Osteoblast (primary cell): ENCODE measurements at regions not wholly inside any gene's neighbourhood (a gene's known extent, or its start where the extent isn't known, plus 50 kb on each side); places are given as distances from the start of the nearest gene placed in this dataset.

Experiments
- DNase-seq: peaks from one replicate; pipeline ENCODE4 v3.0.0; 2011; ENCODE audit warnings: low spot score, mixed read lengths; ENCODE audit not compliant: insufficient read length; ENCODE audit errors: missing footprints
- H2AFZ ChIP-seq: 2 replicates; pipeline ENCODE4 v1.6.0; 2011; ENCODE audit warnings: mild to moderate bottlenecking, low read length
- H3K27ac ChIP-seq: 2 replicates; pipeline ENCODE4 v1.5.1; 2011; ENCODE audit warnings: mild to moderate bottlenecking, low read depth, low read length, moderate library complexity
- H3K27me3 ChIP-seq: 2 replicates; pipeline ENCODE4 v1.6.0; 2012; ENCODE audit warnings: mild to moderate bottlenecking, control low read depth, inconsistent platforms, low read length, moderate library complexity; ENCODE audit not compliant: insufficient read depth
- H3K36me3 ChIP-seq: 2 replicates; pipeline ENCODE4 v1.5.1; 2011; ENCODE audit warnings: mild to moderate bottlenecking, low read length, control low read depth, moderate library complexity; ENCODE audit not compliant: insufficient read depth
- H3K4me1 ChIP-seq: 2 replicates; pipeline ENCODE4 v1.5.1; 2011; ENCODE audit warnings: mild to moderate bottlenecking, low read length, control low read depth, moderate library complexity; ENCODE audit not compliant: insufficient read depth
- H3K4me2 ChIP-seq: 2 replicates; pipeline ENCODE4 v1.6.0; 2011; ENCODE audit warnings: mild to moderate bottlenecking, low read length; ENCODE audit not compliant: insufficient read depth
- H3K4me3 ChIP-seq: fragments of 200-600 bp; sonication (generic); 3 replicates; pipeline ENCODE4 v1.5.1; 2012; ENCODE audit warnings: mild to moderate bottlenecking, low read length, inconsistent platforms; ENCODE audit not compliant: insufficient read depth
- H3K79me2 ChIP-seq: 2 replicates; pipeline ENCODE4 v1.6.0; 2012; ENCODE audit warnings: mild to moderate bottlenecking, low read length, control low read depth, inconsistent platforms; ENCODE audit not compliant: insufficient read depth
- H3K9me3 ChIP-seq: 2 replicates; pipeline ENCODE4 v1.5.1; 2011; ENCODE audit warnings: low read depth, low read length, control low read depth
- H4K20me1 ChIP-seq: 2 replicates; pipeline ENCODE4 v1.6.0; 2012; ENCODE audit warnings: mild to moderate bottlenecking, low read length, control low read depth; ENCODE audit not compliant: insufficient read depth
- TF ChIP-seq, protein P1 (sequence below): IDR thresholded peaks from 2 replicates; pipeline ENCODE4 v1.5.1; 2011; ENCODE audit warnings: mild to moderate bottlenecking, low read depth, low read length, moderate library complexity; ENCODE audit errors: extremely low read depth

DNA sequence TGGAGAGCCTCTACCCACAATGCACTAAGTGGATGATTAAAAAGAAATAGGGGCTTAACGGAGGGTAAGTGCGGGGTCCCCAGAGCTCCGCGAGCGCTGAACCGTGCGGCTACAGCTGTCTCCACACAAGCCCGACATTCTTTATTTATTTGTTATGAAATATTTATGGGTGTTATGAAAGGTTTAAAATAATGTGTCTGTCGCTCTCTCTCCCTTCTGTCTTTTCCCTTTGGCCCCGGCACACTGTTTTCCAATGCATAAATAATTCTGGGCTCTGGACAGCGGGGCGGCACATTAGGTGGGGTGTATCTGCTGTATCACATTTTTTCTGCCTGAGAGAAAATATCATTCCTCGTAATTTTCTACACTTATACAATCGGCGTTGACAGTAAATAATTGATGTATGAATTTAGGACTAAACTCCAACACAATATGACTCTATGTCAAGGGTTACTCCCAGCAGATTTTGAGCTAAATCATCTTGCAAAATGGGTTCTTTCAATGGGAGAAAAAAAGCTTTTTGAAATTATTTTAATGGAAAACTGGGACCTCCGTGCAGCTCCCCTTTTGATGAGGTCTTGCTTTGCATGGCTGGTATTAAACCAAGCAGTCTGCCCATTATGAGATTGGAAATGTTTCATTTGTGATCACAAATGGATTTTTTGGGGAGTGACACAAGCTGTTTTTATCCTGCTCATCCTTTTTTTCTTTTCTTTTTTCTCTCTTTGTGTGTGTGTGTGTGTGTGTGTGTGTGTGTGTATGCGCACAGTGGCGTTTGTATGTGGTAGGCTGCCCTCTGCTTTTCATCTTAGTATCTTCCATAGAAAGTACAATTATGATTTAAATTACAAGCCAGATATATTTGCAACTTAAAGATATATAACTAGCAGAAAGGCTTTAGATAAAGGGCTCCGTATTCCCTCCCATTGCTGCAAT, 370.6 kb upstream of the IRX4 start:
- no peak overlapping the region for H2AFZ ChIP-seq
- no peaks in the 10 kb centered on the region for H3K79me2 ChIP-seq
- H3K4me1 ChIP-seq, result no peaks in the 10 kb centered on the region
- no peak overlapping the region for H3K27ac ChIP-seq
- no peak overlapping the region for H3K4me2 ChIP-seq
- no peaks in the 10 kb centered on the region for H3K36me3 ChIP-seq
- TF ChIP-seq, protein P1, sequence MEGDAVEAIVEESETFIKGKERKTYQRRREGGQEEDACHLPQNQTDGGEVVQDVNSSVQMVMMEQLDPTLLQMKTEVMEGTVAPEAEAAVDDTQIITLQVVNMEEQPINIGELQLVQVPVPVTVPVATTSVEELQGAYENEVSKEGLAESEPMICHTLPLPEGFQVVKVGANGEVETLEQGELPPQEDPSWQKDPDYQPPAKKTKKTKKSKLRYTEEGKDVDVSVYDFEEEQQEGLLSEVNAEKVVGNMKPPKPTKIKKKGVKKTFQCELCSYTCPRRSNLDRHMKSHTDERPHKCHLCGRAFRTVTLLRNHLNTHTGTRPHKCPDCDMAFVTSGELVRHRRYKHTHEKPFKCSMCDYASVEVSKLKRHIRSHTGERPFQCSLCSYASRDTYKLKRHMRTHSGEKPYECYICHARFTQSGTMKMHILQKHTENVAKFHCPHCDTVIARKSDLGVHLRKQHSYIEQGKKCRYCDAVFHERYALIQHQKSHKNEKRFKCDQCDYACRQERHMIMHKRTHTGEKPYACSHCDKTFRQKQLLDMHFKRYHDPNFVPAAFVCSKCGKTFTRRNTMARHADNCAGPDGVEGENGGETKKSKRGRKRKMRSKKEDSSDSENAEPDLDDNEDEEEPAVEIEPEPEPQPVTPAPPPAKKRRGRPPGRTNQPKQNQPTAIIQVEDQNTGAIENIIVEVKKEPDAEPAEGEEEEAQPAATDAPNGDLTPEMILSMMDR, result no peak
- no peak overlapping the region for H3K4me3 ChIP-seq
- H3K9me3 ChIP-seq, result no peaks in the 10 kb centered on the region
- no peaks in the 10 kb centered on the region for H3K27me3 ChIP-seq
- no peak for DNase-seq
- H4K20me1 ChIP-seq, result no peaks in the 10 kb centered on the region

- Histone ChIP-seq H3K9me3 (no peaks in the 10 kb centered on the region), H3K27ac (no peak overlapping the region), H2AFZ (no peak overlapping the region), H4K20me1 (no peaks in the 10 kb centered on the region), H3K27me3 (no peaks in the 10 kb centered on the region), H3K4me3 (no peak overlapping the region), H3K4me1 (no peaks in the 10 kb centered on the region), H3K4me2 (no peak overlapping the region), H3K79me2 (no peaks in the 10 kb centered on the region), H3K36me3 (no peaks in the 10 kb centered on the region)
- TF ChIP-seq, protein P1, result no peak
- DNase-seq, result no peak
Observed at GRCh38 chr5:2251751-2252150, 369.0 kb upstream of the IRX4 start.

GRCh38 chr5:2251298-2251697, 368.6 kb upstream of the IRX4 start:
- Histone ChIP-seq H3K4me3 (no peak overlapping the region), H4K20me1 (no peaks in the 10 kb centered on the region), H3K4me2 (no peak overlapping the region), H2AFZ (no peak overlapping the region), H3K4me1 (no peaks in the 10 kb centered on the region), H3K9me3 (no peaks in the 10 kb centered on the region), H3K79me2 (no peaks in the 10 kb centered on the region), H3K27me3 (no peaks in the 10 kb centered on the region), H3K36me3 (no peaks in the 10 kb centered on the region), H3K27ac (no peak overlapping the region)
- DNase-seq, result no peak
- TF ChIP-seq, protein P1, result no peak

DNA sequence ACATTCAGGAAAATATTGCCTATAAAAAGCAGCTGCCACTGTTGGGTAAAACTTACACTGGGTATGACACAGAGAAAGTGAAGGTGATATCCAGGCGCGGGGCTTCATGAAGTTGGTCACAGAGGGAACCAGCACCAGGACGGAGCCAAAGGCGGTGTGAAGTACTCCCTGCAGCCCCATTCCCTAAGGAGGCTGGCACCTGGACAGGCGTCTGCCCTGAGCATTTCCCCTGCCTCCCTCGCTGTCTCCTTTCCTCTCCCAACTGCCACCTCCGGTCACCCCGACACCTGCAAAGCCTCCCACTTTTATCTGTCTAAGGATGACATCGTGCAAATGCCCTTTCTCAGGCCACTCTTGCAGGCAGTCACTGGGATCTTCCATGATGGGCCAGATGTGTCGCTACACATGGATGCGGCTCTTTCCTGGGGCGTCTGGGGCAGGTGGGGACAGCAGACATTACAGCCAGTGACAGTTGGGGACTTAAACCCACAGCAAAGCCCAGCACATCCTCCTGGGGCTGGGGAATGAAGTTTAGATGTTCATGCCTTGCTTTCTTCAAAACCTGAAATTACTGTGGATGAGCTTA, 367.7 kb upstream of the IRX4 start:
- Histone ChIP-seq H2AFZ (no peak overlapping the region), H3K79me2 (no peaks in the 10 kb centered on the region), H3K27me3 (no peaks in the 10 kb centered on the region), H3K4me3 (no peak overlapping the region), H3K4me2 (no peak overlapping the region), H3K27ac (no peak overlapping the region), H4K20me1 (no peaks in the 10 kb centered on the region), H3K36me3 (no peaks in the 10 kb centered on the region), H3K9me3 (no peaks in the 10 kb centered on the region), H3K4me1 (no peaks in the 10 kb centered on the region)
- DNase-seq, result no peak
- TF ChIP-seq, protein P1, result no peak
